SK-N-MC (cell line): ENCODE measurements at regions not wholly inside any gene's neighbourhood (a gene's known extent, or its start where the extent isn't known, plus 50 kb on each side); places are given as distances from the start of the nearest gene placed in this dataset.
"Not testable (repeated sequence)": the region's sequence is repeated elsewhere in the genome, so short reads cannot be mapped to it uniquely, and the experiment has no call there.

Experiments
- EZH2 ChIP-seq: fragments of 200-600 bp; sonication (generic); IDR thresholded peaks from one replicate; pipeline ENCODE4 v1.6.1; 2017; ENCODE audit warnings: antibody characterized with exemption
- FOXP2 ChIP-seq: optimal IDR thresholded peaks from 2 replicates; pipeline ENCODE3; 2011; ENCODE audit warnings: mild to moderate bottlenecking, moderate library complexity; ENCODE audit not compliant: insufficient read depth; ENCODE audit errors: extremely low read length, control extremely low read depth

DNA sequence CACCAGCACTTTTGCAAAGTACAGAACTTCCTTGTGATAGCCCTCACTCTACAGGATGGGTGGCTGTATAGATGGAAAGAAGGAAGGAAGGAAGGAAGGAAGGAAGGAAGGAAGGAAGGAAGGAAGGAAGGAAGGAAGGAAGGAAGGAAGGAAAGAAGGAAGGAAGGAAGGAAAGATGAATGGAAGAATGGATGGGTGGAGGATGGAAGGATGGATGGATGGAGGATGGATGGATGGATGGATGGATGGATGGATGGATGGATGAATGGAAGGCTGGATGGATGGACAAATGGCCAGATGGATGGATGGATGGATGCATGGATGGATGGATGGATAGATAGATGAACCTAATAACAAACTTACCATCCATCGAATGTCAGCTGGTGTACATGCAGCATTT is 256.9 kb downstream of the ANKRD60 start:
- TF ChIP-seq FOXP2, EZH2: not testable (repeated sequence)
